ENCODE measurements at regions not wholly inside any gene's neighbourhood (a gene's known extent, or its start where the extent isn't known, plus 50 kb on each side); places are given as distances from the start of the nearest gene placed in this dataset.
A peak's percentile ranks its signal among the peaks of the same experiment; 100 is the strongest.

- no peak for DNase-seq
These were observed 1636.9 kb upstream of the SLC39A10 start for GRCh38 chr2:194020155-194020554.

GRCh38 chr2:194015751-194016150 lies 1641.3 kb upstream of the SLC39A10 start:
- no peak for DNase-seq

GRCh38 chr2:194014639-194015038 lies 1642.4 kb upstream of the SLC39A10 start:
- DNase-seq = no peak

- DNase-seq = no peak
These were observed 1652.3 kb upstream of the SLC39A10 start for GRCh38 chr2:194004590-194005206.

GRCh38 chr2:194003911-194004310 lies 1653.1 kb upstream of the SLC39A10 start:
- no peak for DNase-seq

GRCh38 chr2:194002699-194003368 lies 1654.2 kb upstream of the SLC39A10 start:
- no peak for DNase-seq

GRCh38 chr2:193990868-193991267 lies 1666.2 kb upstream of the SLC39A10 start:
- DNase-seq = no peak

GRCh38 chr2:193989645-193990044 lies 1667.4 kb upstream of the SLC39A10 start:
- DNase-seq = no peak

GRCh38 chr2:193988784-193989183 lies 1668.2 kb upstream of the SLC39A10 start:
- DNase-seq = no peak

- no peak for DNase-seq
These were observed 1671.8 kb upstream of the SLC39A10 start for GRCh38 chr2:193985272-193985671.

- no peak for DNase-seq
These were observed 1676.4 kb upstream of the SLC39A10 start for GRCh38 chr2:193980599-193980998.

GRCh38 chr2:193973781-193974180 lies 1683.2 kb upstream of the SLC39A10 start:
- no peak for DNase-seq

GRCh38 chr2:193966590-193966989 lies 1690.4 kb upstream of the SLC39A10 start:
- no peak for DNase-seq

GRCh38 chr2:193965263-193965662 lies 1691.8 kb upstream of the SLC39A10 start:
- no peak for DNase-seq

- no peak for DNase-seq
These were observed 1693.4 kb upstream of the SLC39A10 start for GRCh38 chr2:193963472-193964119.

GRCh38 chr2:193946806-193947205 lies 1710.2 kb upstream of the SLC39A10 start:
- DNase-seq = no peak

GRCh38 chr2:193943406-193943960 lies 1713.5 kb upstream of the SLC39A10 start:
- DNase-seq = no peak

- DNase-seq = no peak
These were observed 1721.9 kb upstream of the SLC39A10 start for GRCh38 chr2:193935114-193935513.

- DNase-seq = no peak
These were observed 1727.9 kb upstream of the SLC39A10 start for GRCh38 chr2:193929131-193929530.

GRCh38 chr2:193907561-193907960 lies 1712.8 kb upstream of the TMEFF2 start:
- peak; percentile 1 for DNase-seq

GRCh38 chr2:193900292-193900691 lies 1705.6 kb upstream of the TMEFF2 start:
- no peak for DNase-seq

- DNase-seq = no peak
These were observed 1700.5 kb upstream of the TMEFF2 start for GRCh38 chr2:193895226-193895625.

GRCh38 chr2:193894081-193894480 lies 1699.3 kb upstream of the TMEFF2 start:
- DNase-seq = no peak

- no peak for DNase-seq
These were observed 1696.3 kb upstream of the TMEFF2 start for GRCh38 chr2:193891023-193891422.
